ENCODE measurements at regions not wholly inside any gene's neighbourhood (a gene's known extent, or its start where the extent isn't known, plus 50 kb on each side); places are given as distances from the start of the nearest gene placed in this dataset.

DNA sequence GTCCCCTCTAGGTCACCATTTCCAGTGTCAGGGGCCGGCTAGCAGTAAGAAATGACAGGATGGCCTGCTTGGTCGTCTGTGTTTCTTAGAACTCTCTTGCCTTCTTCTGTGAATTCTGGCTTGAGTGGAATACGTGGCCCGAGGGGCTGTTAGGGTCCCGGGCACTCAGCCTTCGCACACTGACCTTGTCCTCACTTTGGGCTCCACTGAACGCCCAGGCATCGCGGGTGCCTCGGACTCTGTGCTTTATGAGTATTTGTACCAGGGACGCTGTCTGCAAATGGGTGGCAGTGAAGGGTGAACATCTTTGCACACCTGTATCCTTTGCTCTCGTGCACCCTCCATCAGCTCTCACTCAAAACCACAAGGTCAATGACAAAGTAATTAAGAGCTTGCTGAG, 123.4 kb upstream of the ANO1 start:
- TF ChIP-seq, protein P1, sequence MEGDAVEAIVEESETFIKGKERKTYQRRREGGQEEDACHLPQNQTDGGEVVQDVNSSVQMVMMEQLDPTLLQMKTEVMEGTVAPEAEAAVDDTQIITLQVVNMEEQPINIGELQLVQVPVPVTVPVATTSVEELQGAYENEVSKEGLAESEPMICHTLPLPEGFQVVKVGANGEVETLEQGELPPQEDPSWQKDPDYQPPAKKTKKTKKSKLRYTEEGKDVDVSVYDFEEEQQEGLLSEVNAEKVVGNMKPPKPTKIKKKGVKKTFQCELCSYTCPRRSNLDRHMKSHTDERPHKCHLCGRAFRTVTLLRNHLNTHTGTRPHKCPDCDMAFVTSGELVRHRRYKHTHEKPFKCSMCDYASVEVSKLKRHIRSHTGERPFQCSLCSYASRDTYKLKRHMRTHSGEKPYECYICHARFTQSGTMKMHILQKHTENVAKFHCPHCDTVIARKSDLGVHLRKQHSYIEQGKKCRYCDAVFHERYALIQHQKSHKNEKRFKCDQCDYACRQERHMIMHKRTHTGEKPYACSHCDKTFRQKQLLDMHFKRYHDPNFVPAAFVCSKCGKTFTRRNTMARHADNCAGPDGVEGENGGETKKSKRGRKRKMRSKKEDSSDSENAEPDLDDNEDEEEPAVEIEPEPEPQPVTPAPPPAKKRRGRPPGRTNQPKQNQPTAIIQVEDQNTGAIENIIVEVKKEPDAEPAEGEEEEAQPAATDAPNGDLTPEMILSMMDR (IDR thresholded peaks at IDR 0.05), result no peak
- Mint-ChIP-seq H3K36me3 (ENCODE audit: low read depth) (no peaks in the 10 kb centered on the region), H3K27ac (no peak overlapping the region), H3K4me3 (no peak overlapping the region), H3K27me3 (peaks cover 14% of the 10 kb centered on the region), H3K9me3 (peaks cover 3% of the 10 kb centered on the region), H3K4me1 (ENCODE audit: low read depth) (no peaks in the 10 kb centered on the region)
- ChIA-PET CTCF (no interaction called here), POLR2A (no interaction called here)
- Histone ChIP-seq H3K4me3 (ENCODE audit: low read length) (no peak overlapping the region), H3K4me1 (ENCODE audit: insufficient read depth, low read length) (no peaks in the 10 kb centered on the region), H3K9me3 (ENCODE audit: control insufficient read depth in 1 of 2, insufficient read depth in 1 of 2, low read length in 2 of 2) (peaks cover 0 to 25% of the 10 kb centered on the region in 2 experiments), H3K27ac (ENCODE audit: low read depth in 1 of 2, low read length in 2 of 2) (no peak overlapping the region), H3K27me3 (ENCODE audit: control insufficient read depth in 1 of 2, insufficient read depth in 2 of 2, low read length in 2 of 2) (peaks cover 0 to 7% of the 10 kb centered on the region in 2 experiments), H3K36me3 (ENCODE audit: insufficient read depth, low read length) (no peaks in the 10 kb centered on the region)
- no peak for DNase-seq
- intact Hi-C loops (cut with DNase I, micrococcal nuclease), result no loop called here
- ATAC-seq (ENCODE audit: poor library complexity), result no peak

DNA sequence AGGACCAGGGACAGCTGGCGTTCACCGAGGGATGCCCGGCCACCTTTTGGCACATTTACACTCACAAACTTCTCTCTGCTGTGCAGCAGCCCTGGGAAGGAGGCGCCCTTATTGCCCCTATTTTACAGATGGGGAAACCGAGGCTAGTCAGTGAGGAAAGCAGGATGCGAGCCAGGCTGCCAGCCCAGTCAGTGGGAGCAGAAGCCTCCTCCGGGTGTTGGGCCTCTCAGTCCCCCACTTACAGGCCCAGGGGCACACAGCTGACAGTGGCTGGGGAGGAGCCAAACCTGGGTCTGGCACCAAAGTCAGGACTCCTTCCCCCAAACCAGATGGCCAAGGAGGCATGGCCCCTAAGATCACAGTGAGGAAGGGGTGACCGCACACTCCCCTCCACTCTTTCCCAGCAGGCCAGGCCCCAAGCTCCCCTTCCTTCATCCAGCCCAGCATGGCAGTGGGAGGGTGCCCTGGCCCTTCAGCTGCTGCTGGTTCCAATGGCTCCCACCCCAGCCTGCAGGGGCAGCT, 121.4 kb upstream of the ANO1 start:
- no peaks in the 10 kb centered on the region for H3K36me3 ChIP-seq (ENCODE audit: insufficient read depth, low read length)
- H3K4me1 ChIP-seq (ENCODE audit: insufficient read depth, low read length), result no peaks in the 10 kb centered on the region
- Mint-ChIP-seq H3K27ac (no peak overlapping the region), H3K4me3 (no peak overlapping the region), H3K4me1 (ENCODE audit: low read depth) (no peaks in the 10 kb centered on the region), H3K27me3 (peaks cover 7% of the 10 kb centered on the region), H3K36me3 (ENCODE audit: low read depth) (no peaks in the 10 kb centered on the region), H3K9me3 (peaks cover 3% of the 10 kb centered on the region)
- H3K27ac ChIP-seq (ENCODE audit: low read depth in 1 of 2, low read length in 2 of 2), result no peak overlapping the region
- no peak overlapping the region for H3K4me3 ChIP-seq (ENCODE audit: low read length)
- ATAC-seq (ENCODE audit: poor library complexity) (no peak), DNase-seq (no peak)
- intact Hi-C loops (cut with DNase I, micrococcal nuclease), result no loop called here
- peaks cover 0 to 2% of the 10 kb centered on the region in 2 experiments for H3K27me3 ChIP-seq (ENCODE audit: control insufficient read depth in 1 of 2, insufficient read depth in 2 of 2, low read length in 2 of 2)
- peaks cover 3 to 18% of the 10 kb centered on the region in 2 experiments for H3K9me3 ChIP-seq (ENCODE audit: control insufficient read depth in 1 of 2, insufficient read depth in 1 of 2, low read length in 2 of 2)
- TF ChIP-seq, protein P1 (IDR thresholded peaks at IDR 0.05), result no peak
- ChIA-PET POLR2A (no interaction called here), CTCF (no interaction called here)

DNA sequence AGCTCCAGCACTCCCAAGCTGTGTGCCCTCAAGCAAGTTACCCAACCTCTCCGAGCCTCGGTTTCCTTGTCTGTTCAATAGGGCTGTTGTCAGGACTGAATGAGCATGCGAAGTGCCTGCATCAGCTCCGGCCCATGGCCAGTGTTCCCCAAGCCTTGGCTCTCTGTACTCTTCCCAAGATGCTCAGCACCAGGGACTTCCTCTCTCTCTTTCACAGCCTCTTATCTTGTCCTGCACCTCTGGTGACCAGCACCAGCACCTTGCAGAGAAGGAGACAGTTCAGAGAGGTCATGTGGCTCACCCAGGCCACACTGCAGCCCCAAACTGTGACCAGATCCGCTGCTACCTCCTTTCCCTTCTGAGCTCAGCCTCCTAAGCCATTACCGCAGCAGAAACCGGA, 120.3 kb upstream of the ANO1 start:
- no peaks in the 10 kb centered on the region for H3K4me1 ChIP-seq (ENCODE audit: insufficient read depth, low read length)
- CTCF ChIA-PET, result no interaction called here
- peaks cover 0 to 2% of the 10 kb centered on the region in 2 experiments for H3K27me3 ChIP-seq (ENCODE audit: control insufficient read depth in 1 of 2, insufficient read depth in 2 of 2, low read length in 2 of 2)
- Mint-ChIP-seq H3K27me3 (peaks cover 7% of the 10 kb centered on the region), H3K4me1 (ENCODE audit: low read depth) (no peaks in the 10 kb centered on the region), H3K27ac (no peak overlapping the region), H3K9me3 (peaks cover 3% of the 10 kb centered on the region), H3K4me3 (no peak overlapping the region), H3K36me3 (ENCODE audit: low read depth) (no peaks in the 10 kb centered on the region)
- H3K9me3 ChIP-seq (ENCODE audit: control insufficient read depth in 1 of 2, insufficient read depth in 1 of 2, low read length in 2 of 2), result peaks cover 5 to 24% of the 10 kb centered on the region in 2 experiments
- no peak overlapping the region for H3K4me3 ChIP-seq (ENCODE audit: low read length)
- DNase-seq (no peak), ATAC-seq (ENCODE audit: poor library complexity) (no peak)
- TF ChIP-seq, protein P1 (IDR thresholded peaks at IDR 0.05), result no peak
- H3K27ac ChIP-seq (ENCODE audit: low read depth in 1 of 2, low read length in 2 of 2), result no peak overlapping the region
- H3K36me3 ChIP-seq (ENCODE audit: insufficient read depth, low read length), result no peaks in the 10 kb centered on the region
- POLR2A ChIA-PET, result no interaction called here
- intact Hi-C loops (cut with DNase I, micrococcal nuclease), result no loop called here

Measured in CD4-positive, alpha-beta T cell (primary cell).